ENCODE measurements at regions not wholly inside any gene's neighbourhood (a gene's known extent, or its start where the extent isn't known, plus 50 kb on each side); places are given as distances from the start of the nearest gene placed in this dataset.

GRCh38 chr4:27716693-27717430 lies 856.2 kb downstream of the STIM2 start:
- Histone ChIP-seq H3K27ac (no peak overlapping the region), H3K9me3 (no peaks in the 10 kb centered on the region), H3K36me3 (replicated peaks in 1 of 2; ENCODE audit: insufficient read depth in 1 of 2, low read depth in 2 of 2) (no peaks in the 10 kb centered on the region), H3K27me3 (no peaks in the 10 kb centered on the region), H3K4me3 (no peak overlapping the region), H3K4me1 (no peaks in the 10 kb centered on the region)
- ATAC-seq (no peak), DNase-seq (no peak)
- intact Hi-C loops (cut with DNase I), result no loop called here
- 69 to 71% methylated on average over 3 of the region's 3 CpGs for WGBS, 2 donors
- TF ChIP-seq POLR2A (IDR thresholded peaks at IDR 0.05), result no peak
- no peak for TF ChIP-seq CTCF (IDR thresholded peaks at IDR 0.05)

GRCh38 chr4:27717431-27717755 lies 856.8 kb downstream of the STIM2 start:
- no peaks in the 10 kb centered on the region for H3K27me3 ChIP-seq
- H3K9me3 ChIP-seq, result no peaks in the 10 kb centered on the region
- no peak for DNase-seq
- no peaks in the 10 kb centered on the region for H3K36me3 ChIP-seq (replicated peaks in 1 of 2; ENCODE audit: insufficient read depth in 1 of 2, low read depth in 2 of 2)
- H3K4me1 ChIP-seq, result no peaks in the 10 kb centered on the region
- ATAC-seq, result no peak
- 50 to 64% methylated on average over 4 of the region's 4 CpGs for WGBS, 2 donors
- no peak overlapping the region for H3K4me3 ChIP-seq
- intact Hi-C loops (cut with DNase I), result no loop called here
- TF ChIP-seq CTCF (IDR thresholded peaks at IDR 0.05) (no peak), POLR2A (IDR thresholded peaks at IDR 0.05) (no peak)
- H3K27ac ChIP-seq, result no peak overlapping the region

GRCh38 chr4:27720010-27720766 lies 859.5 kb downstream of the STIM2 start:
- TF ChIP-seq POLR2A (IDR thresholded peaks at IDR 0.05), result no peak
- TF ChIP-seq CTCF (IDR thresholded peaks at IDR 0.05), result no peak
- ATAC-seq (no peak), DNase-seq (no peak)
- H3K9me3 ChIP-seq, result no peaks in the 10 kb centered on the region
- no peak overlapping the region for H3K4me3 ChIP-seq
- H3K4me1 ChIP-seq, result no peaks in the 10 kb centered on the region
- no peaks in the 10 kb centered on the region for H3K36me3 ChIP-seq (replicated peaks in 1 of 2; ENCODE audit: insufficient read depth in 1 of 2, low read depth in 2 of 2)
- H3K27me3 ChIP-seq, result no peaks in the 10 kb centered on the region
- WGBS, 2 donors, result 62 to 65% methylated on average over 4 of the region's 4 CpGs
- no peak overlapping the region for H3K27ac ChIP-seq
- intact Hi-C loops (cut with DNase I), result no loop called here

GRCh38 chr4:27721193-27721592 lies 860.6 kb downstream of the STIM2 start:
- no peaks in the 10 kb centered on the region for H3K36me3 ChIP-seq (replicated peaks in 1 of 2; ENCODE audit: insufficient read depth in 1 of 2, low read depth in 2 of 2)
- DNase-seq (no peak), ATAC-seq (no peak)
- WGBS, 2 donors, result 78 to 85% methylated on average over 8 of the region's 8 CpGs
- H3K27me3 ChIP-seq, result no peaks in the 10 kb centered on the region
- H3K4me1 ChIP-seq, result no peaks in the 10 kb centered on the region
- no peak overlapping the region for H3K4me3 ChIP-seq
- intact Hi-C loops (cut with DNase I), result no loop called here
- no peaks in the 10 kb centered on the region for H3K9me3 ChIP-seq
- TF ChIP-seq CTCF (IDR thresholded peaks at IDR 0.05) (no peak), POLR2A (IDR thresholded peaks at IDR 0.05) (no peak)
- H3K27ac ChIP-seq, result no peak overlapping the region

Measured in body of pancreas (tissue), 4 donors.